ENCODE measurements at regions not wholly inside any gene's neighbourhood (a gene's known extent, or its start where the extent isn't known, plus 50 kb on each side); places are given as distances from the start of the nearest gene placed in this dataset.

DNA sequence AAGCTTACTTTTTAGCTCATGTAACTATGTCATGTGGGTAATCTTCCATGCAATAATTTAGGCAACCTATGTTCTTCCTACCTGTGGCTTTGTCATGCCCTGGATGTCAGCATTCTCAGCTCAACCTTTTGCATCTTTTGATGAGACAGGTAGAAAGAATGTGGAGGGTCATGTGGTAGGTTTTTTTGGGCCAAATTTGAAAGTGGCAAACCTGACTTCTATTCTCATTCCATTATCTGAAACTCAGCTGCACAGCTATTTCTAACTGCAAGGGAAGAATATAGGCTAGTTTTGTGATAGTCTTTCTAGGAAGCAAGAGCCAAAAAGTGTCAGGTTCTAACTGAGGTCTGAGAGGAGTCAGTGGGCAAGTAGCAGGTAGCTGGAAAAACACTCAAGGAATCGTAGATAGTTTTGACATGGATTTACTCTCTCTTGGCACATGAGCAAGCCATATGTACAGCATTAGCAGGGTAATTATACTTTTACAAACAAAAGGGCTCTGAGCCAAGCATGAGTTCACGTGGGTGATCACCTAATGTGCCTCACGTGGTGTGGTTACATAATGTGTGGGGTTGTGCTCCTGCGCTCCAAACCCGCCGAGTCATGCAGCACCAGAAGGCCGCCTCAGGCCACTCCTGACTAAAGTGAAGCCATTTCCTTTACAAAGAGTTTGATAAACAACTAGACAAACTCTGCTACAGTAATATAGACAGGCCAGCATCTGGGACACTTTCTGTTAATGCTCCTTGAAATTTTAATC is 1013.8 kb downstream of the PLA2G4A start:
- TF ChIP-seq, protein P1, sequence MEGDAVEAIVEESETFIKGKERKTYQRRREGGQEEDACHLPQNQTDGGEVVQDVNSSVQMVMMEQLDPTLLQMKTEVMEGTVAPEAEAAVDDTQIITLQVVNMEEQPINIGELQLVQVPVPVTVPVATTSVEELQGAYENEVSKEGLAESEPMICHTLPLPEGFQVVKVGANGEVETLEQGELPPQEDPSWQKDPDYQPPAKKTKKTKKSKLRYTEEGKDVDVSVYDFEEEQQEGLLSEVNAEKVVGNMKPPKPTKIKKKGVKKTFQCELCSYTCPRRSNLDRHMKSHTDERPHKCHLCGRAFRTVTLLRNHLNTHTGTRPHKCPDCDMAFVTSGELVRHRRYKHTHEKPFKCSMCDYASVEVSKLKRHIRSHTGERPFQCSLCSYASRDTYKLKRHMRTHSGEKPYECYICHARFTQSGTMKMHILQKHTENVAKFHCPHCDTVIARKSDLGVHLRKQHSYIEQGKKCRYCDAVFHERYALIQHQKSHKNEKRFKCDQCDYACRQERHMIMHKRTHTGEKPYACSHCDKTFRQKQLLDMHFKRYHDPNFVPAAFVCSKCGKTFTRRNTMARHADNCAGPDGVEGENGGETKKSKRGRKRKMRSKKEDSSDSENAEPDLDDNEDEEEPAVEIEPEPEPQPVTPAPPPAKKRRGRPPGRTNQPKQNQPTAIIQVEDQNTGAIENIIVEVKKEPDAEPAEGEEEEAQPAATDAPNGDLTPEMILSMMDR (IDR thresholded peaks at IDR 0.05; ENCODE audit: poor library complexity, severe bottlenecking), result no peak
- TF ChIP-seq MXI1 (conservative IDR thresholded peaks at IDR 0.05; ENCODE audit: poor library complexity, severe bottlenecking) (no peak), POLR2AphosphoS5 (IDR thresholded peaks at IDR 0.05) (no peak)
